NCI-H2227 (cell line): ENCODE measurements at regions not wholly inside any gene's neighbourhood (a gene's known extent, or its start where the extent isn't known, plus 50 kb on each side); places are given as distances from the start of the nearest gene placed in this dataset.

Experiments
- DNase-seq: peaks from one replicate; lab custom pipeline; 2025; ENCODE audit not compliant: unreplicated experiment; lab: John Stamatoyannopoulos, UW

DNA sequence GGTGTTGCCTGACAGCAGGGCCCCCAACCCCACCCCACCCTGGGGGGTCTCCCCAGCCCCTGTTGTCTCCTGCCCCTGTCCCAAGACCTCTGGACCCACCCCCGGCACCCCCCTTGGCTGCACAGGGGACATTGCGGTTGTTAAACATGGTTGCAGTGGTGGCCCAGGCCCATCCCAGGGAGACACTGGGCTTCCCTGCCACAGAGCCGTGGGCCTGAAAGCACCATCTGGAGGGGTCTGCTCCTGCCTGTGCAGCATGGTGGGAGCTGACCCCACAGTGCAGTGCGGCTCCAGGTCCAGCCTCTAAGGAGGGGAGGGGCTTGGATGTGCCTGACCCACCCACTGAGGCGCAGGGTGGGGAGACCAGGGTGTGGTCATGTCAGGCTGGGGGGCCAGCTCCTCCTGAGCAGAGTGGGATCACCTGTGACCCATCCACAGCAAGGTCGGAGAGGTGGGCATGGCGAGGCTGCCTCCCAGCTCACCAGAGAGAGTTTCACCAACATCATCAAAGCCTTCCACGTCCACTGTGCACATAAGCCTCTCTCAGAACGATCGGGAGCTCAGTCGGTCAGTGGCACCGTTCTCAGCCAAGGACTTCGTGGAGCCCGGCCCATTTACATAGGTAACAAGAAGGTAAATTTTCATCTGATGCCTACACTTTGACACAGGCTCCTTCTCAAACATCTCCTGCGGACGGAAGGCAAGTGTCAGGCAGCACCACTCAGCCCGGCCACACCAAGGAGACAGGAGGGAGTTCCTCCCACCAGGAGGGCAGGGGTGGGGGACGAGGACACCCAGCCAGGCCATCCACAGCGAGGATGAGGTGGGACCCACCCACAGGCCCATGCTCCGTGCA, 201.1 kb downstream of the BRD1 start:
- no peak for DNase-seq

GRCh38 chr22:49624421-49625177, 203.1 kb downstream of the BRD1 start:
- no peak for DNase-seq

DNA sequence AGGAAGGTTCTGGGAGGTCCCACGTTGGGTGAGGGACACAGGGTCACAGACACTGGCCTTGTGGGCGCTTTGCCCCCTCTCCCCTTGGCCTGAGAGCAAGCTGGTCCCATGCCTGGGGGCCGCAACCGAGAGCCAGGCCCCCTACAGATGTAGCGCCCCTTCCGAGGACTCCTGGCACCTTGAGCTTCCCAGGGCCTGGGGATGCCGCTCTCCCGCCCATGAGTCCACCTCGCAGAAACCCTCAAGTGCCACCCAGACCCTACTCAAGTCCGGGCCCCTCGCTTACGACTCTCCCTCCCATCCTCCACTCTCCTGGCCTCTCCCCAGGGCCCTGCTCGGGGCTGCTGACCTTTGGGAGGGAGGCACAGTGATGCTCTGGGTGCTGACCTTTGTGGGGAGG, 204.0 kb downstream of the BRD1 start:
- DNase-seq, result no peak

DNA sequence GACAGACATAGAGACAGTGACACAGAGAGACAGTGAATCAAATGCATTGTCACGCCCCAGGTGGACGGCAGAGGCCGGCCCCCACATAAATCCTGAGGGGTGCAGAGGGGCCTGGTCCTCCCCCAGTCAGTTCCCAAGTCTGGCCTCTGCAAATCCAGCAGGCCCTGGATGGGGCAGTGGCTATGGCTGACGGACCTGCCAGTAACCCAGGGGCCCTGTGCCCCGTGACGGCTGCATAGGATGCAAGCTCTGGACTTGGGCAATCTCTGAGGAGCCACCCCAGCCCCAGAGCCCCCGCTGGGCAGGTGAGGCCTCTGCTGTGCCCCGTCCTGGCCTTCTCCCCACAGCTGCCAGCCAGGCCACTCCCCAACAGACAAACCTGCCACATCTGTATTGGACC, 204.5 kb downstream of the BRD1 start:
- DNase-seq, result no peak

- no peak for DNase-seq
Observed at GRCh38 chr22:49622241-49623105, 205.2 kb downstream of the BRD1 start.

- no peak for DNase-seq
Observed at GRCh38 chr22:49621601-49622210, 206.0 kb downstream of the BRD1 start.

DNA sequence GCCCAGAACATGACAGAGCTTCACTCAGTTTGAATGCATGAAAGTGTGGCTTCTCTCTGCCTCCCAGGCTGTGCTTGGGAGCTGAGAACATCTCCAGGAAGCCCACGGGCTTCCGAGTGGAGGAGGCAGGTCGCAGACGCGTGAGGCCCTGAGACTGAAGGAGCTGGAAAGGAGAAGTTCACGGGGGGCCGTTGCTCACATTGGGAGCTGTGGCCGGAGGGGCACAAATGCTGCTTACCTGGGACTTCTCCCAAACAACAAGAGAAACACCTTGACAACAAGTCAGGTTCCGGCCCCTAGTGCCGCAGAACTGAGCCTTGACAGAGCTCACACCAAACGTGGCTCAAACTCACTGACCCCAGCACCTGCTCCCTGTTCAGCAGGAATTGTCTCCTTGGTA, 207.0 kb downstream of the BRD1 start:
- DNase-seq, result no peak

- no peak for DNase-seq
Observed at GRCh38 chr22:49620003-49620556, 207.6 kb downstream of the BRD1 start.

- DNase-seq, result no peak
Observed at GRCh38 chr22:49619301-49619700, 208.4 kb downstream of the BRD1 start.

GRCh38 chr22:49618677-49618953, 209.1 kb downstream of the BRD1 start:
- DNase-seq, result no peak

DNA sequence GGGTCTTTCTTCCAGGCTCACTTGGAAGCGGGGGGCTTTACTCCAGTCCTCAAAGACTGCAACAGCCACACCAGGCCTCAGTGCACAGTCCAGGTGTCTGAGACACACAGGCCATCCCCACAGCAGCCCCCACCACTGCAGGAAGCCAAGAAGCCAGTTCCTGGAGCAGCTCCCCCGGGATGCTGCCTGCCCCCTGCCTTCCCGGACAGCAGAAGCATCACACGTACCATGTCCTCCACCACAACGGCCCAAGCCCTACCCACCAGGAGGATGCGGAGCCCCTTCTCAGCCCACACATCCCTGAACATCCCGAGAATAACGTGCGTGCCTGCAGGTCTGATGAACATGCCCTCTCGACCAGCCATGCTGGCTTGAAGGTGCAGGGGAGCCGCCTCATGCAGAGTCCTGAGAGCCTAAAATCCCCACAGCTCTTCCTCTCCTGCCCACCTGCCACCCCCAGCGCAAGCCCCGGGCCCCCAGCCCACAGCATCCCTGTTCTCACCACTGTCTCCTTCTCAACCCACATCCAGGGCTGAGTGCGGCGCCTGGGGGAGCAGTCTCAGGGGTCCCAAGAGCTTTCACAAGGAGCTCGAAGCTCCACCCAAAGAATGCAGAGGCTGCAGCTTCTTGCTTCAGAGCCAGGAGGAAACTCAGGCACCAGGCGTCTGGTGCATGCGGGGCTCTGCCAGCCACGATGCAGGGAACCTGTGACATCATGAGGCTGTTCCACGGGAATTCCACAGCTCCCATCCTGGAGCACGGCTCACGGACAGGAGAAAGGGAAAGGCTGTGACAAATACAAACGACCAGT, 209.6 kb downstream of the BRD1 start:
- no peak for DNase-seq

DNA sequence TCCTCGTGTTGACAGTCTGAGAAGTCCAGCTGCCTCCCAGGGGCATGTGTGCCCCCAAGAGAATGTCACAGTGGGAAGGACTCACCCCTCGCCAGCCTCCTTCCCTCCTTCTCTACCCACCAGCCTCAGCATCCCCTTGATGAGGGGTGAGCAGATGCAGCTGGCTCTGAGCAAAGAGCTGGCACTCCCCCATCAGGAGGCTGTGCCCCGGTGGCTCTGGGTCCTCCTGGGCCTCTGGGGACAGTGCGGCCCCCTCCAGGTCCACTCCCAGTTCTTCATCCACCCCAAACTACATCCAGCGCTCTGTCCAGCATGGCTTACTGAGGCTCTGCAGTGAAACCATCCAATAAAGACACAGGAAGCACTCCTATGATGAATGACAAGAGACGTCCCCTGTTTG, 210.4 kb downstream of the BRD1 start:
- no peak for DNase-seq

DNA sequence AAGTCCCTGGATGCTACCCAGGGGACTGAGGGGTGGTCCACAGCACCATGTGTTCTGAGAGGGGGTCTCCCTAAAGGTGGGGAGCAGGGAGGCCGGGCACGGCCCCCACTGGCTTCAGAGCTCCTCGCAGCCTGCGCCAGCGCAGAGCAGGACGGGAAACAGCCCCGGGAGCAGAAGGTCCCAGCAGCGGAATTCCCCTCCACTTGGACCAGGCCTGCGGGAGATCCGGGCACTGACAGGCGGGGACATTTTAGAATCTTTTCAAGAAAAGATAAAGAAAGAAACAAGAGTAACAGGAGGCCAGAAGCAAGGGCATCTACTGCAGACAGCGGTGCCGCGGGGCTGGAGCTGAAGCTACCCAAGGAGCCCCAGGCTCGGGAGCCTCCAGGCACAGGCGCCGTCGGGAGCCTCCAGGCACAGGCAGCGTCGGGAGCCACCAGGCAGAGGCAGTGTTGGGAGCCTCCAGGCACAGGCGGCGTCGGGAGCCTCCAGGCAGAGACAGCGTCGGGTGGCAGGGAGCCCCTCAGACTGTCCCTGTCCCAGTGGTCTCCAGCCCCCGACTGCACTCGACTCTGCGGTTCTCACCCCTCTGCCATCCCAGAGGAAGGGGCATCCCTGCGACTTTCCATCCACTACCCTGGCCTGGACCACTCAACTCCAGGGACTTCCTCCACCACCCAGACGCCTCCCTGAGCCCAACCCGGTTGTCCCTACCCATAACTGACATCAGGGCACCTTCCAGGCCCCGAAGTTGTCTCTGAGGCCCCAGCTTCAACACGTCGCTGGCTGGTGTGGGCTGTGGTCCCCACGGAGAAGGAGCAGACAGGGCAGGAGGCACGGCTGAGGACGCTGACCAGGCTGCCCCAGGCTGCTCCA, 211.1 kb downstream of the BRD1 start:
- DNase-seq, result no peak

- DNase-seq, result no peak
Observed at GRCh38 chr22:49614966-49615965, 212.4 kb downstream of the BRD1 start.

DNA sequence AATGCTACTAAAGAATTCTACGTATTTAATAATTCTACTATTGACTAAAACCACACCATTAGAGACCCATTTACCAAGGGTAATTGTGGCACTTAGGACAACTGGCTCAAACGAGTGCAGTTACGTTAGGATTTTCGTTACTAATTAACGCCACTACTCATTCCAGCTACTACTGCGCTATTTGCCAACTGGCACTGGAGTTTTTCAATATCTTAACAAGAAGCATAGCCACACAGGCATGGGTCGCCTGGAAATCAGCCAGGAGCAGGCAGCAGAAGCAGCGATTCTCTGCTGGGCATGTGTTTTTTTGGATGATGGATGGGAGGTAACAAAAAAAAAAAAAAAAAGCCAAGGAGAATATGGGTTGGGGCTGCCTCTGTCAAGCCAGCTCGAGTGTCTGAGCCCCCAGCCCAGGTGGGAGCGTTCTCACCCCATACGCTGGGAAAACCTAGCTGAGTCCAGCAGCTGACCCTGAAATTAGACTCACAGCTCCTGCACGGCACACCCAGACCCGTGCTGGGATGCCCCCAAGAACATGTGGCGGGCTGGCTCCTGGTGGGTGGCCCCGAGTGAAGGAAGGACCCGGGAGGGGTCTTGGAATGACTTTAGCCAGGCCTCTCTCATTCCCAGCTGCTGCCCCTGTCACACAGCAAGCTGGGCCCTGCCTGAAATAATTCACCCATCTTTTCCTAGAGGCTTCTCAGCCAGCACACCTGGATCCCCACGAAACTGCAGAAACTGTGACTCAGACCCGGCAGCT, 214.0 kb downstream of the BRD1 start:
- no peak for DNase-seq

DNA sequence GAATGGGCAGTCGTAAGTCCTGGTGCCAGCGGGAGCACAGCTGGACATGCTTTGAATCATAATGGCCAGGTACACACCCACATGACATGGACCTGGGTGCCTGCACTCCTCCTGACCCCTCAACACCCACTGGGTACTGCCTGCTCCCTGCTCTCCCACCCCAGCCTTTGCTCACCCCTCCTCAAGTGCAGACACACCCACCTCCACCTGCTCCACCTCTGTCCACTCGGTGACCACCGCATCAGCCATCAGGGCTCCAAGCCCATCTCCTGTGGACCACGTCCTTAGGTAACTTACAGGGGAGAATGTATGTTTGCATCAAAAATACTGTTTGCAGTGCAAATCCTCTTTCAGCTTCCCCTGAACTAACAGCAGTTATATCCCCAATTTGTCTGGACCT, 214.6 kb downstream of the BRD1 start:
- DNase-seq, result no peak

DNA sequence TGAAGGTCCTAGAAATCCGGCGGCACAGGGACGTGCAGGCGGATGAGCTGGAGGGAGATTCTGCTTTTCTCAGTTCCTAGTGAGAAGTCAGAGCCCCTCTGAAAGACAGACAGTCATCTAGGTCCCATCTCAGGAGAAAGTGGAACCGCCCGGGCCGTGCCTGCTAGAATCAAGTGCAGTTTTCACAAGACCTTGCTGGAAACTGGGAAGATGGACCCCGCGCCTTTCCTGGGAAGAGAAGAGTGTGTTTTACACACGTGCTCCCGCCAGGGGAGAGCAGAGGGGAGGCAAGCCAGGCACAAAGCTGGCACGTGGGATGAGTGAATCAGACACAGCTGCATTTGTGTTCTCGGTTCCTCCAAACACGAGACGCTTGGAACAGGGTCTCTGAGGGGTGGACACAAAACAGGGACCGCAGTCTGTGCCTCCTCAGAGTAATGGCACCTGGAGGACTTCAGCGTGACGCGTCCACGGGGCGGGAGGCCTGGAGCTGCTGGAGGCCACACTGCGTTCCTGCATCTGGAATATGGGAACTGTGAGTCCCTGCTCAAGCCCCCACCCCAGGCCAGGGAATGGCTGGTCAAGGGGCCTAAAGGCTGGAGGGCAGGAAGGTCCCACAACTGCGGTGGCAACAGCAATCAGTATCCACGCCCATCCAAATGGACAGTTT, 218.3 kb downstream of the BRD1 start:
- no peak for DNase-seq
